Keratinocyte (primary cell): ENCODE measurements at regions not wholly inside any gene's neighbourhood (a gene's known extent, or its start where the extent isn't known, plus 50 kb on each side); places are given as distances from the start of the nearest gene placed in this dataset.

Experiments
- DNase-seq: peaks from one replicate; pipeline ENCODE4 v3.0.0-alpha.2; 2011; ENCODE audit warnings: low read depth, missing footprints, low spot score
- FAIRE-seq: peaks from 2 replicates; lab custom pipeline; 2011; peaks lifted over from hg19 to GRCh38; lab: Jason Lieb, UNC
- H2AFZ ChIP-seq: 2 replicates; pipeline ENCODE4 v1.6.0; 2012; ENCODE audit warnings: low read length, control low read depth, inconsistent platforms; ENCODE audit not compliant: control insufficient read depth
- H3K27ac ChIP-seq: 2 replicates; pipeline ENCODE4 v1.5.1; 2011; ENCODE audit warnings: low read length; ENCODE audit not compliant: control insufficient read depth, insufficient read depth
- H3K27me3 ChIP-seq: 3 replicates; pipeline ENCODE4 v1.6.0; 2011; ENCODE audit warnings: low read length; ENCODE audit not compliant: control insufficient read depth, insufficient read depth; ENCODE audit errors: extremely low read depth
- H3K36me3 ChIP-seq, 2 experiments: 2 replicates in 1 of 2; 3 replicates in 1 of 2; pipeline ENCODE4 v1.5.1; 2011; ENCODE audit warnings: low read length in 2 of 2, mild to moderate bottlenecking in 1 of 2; ENCODE audit not compliant: control insufficient read depth in 2 of 2, insufficient read depth in 2 of 2; ENCODE audit errors: extremely low read depth in 1 of 2
- H3K4me1 ChIP-seq: 3 replicates; pipeline ENCODE4 v1.5.1; 2011; ENCODE audit warnings: low read length; ENCODE audit not compliant: control insufficient read depth, insufficient read depth; ENCODE audit errors: extremely low read depth
- H3K4me2 ChIP-seq: 3 replicates; pipeline ENCODE4 v1.6.0; 2011; ENCODE audit warnings: low read depth, low read length; ENCODE audit not compliant: control insufficient read depth, insufficient read depth; ENCODE audit errors: extremely low read depth
- H3K4me3 ChIP-seq, 3 experiments: fragments of 200-600 bp in 1 of 3; sonication (generic) in 1 of 3; 2 replicates in 2 of 3; 3 replicates in 1 of 3; pipeline ENCODE4 v1.5.1; 2011 to 2016; ENCODE audit warnings: low read length in 3 of 3, mild to moderate bottlenecking in 3 of 3, control low read depth in 2 of 3, inconsistent platforms in 1 of 3, low read depth in 1 of 3, mixed read lengths in 1 of 3, mixed run types in 1 of 3, moderate library complexity in 1 of 3; ENCODE audit not compliant: control insufficient read depth in 2 of 3, insufficient read depth in 2 of 3; ENCODE audit errors: extremely low read depth in 1 of 3
- H3K79me2 ChIP-seq: 2 replicates; pipeline ENCODE4 v1.6.0; 2012; ENCODE audit warnings: low read length; ENCODE audit not compliant: control insufficient read depth, insufficient read depth
- H3K9ac ChIP-seq: 3 replicates; pipeline ENCODE4 v1.6.0; 2011; ENCODE audit warnings: low read length; ENCODE audit not compliant: control insufficient read depth, insufficient read depth; ENCODE audit errors: extremely low read depth
- H3K9me1 ChIP-seq: 3 replicates; pipeline ENCODE4 v1.6.0; 2011; ENCODE audit warnings: low read length; ENCODE audit not compliant: control insufficient read depth, insufficient read depth; ENCODE audit errors: extremely low read depth
- H3K9me3 ChIP-seq: 2 replicates; pipeline ENCODE4 v1.5.1; 2012; ENCODE audit warnings: low read depth, low read length; ENCODE audit not compliant: control insufficient read depth
- H4K20me1 ChIP-seq: 3 replicates; pipeline ENCODE4 v1.6.0; 2011; ENCODE audit warnings: low read length; ENCODE audit not compliant: control insufficient read depth, insufficient read depth; ENCODE audit errors: extremely low read depth
- CTCF ChIP-seq, 3 experiments: IDR thresholded peaks in 1 of 3; conservative IDR thresholded peaks in 1 of 3; optimal IDR thresholded peaks in 1 of 3; 2 replicates in 2 of 3; 3 replicates in 1 of 3; pipeline versions ENCODE3 to v1.5.1; 2011; ENCODE audit warnings: low read length in 3 of 3, mild to moderate bottlenecking in 3 of 3, moderate library complexity in 2 of 3, control low read depth in 1 of 3, inconsistent platforms in 1 of 3; ENCODE audit not compliant: insufficient read depth in 2 of 3; ENCODE audit errors: extremely low read depth in 1 of 3
- EZH2 ChIP-seq: IDR thresholded peaks from one replicate; pipeline ENCODE4 v1.6.1; 2012; ENCODE audit warnings: inconsistent platforms, mild to moderate bottlenecking, low read length, moderate library complexity
- dilution Hi-C: fragments of 300-500 bp; cut with MboI; formaldehyde crosslinking; loops from one replicate; pipeline ENCODE4 v1.7.0; 2020; ENCODE audit warnings: low sequenced_read_pairs; ENCODE audit not compliant: extremely low pct_ligation_motif_present

- Histone ChIP-seq H2AFZ (no peak overlapping the region), H3K9me3 (no peaks in the 10 kb centered on the region), H3K4me2 (no peak overlapping the region), H4K20me1 (no peaks in the 10 kb centered on the region), H3K4me1 (no peaks in the 10 kb centered on the region), H3K9ac (no peak overlapping the region), H3K36me3 (no peaks in the 10 kb centered on the region), H3K9me1 (no peaks in the 10 kb centered on the region), H3K27ac (no peak overlapping the region), H3K79me2 (no peaks in the 10 kb centered on the region), H3K4me3 (no peak overlapping the region), H3K27me3 (no peaks in the 10 kb centered on the region)
- no peak for DNase-seq
- dilution Hi-C loops: no loop called here
- no peak for FAIRE-seq
- TF ChIP-seq EZH2: no peak
- TF ChIP-seq CTCF (optimal IDR thresholded peaks at IDR 0.05 in 1 of 3, IDR thresholded peaks at IDR 0.05 in 1 of 3, conservative IDR thresholded peaks at IDR 0.05 in 1 of 3; ENCODE audit: extremely low read depth in 1 of 3, insufficient read depth in 2 of 3, low read length in 3 of 3): no peak
These were observed 355.0 kb downstream of the DRD1 start for GRCh38 chr5:175088963-175089362.

- H3K4me2 ChIP-seq: no peak overlapping the region
- TF ChIP-seq CTCF (optimal IDR thresholded peaks at IDR 0.05 in 1 of 3, IDR thresholded peaks at IDR 0.05 in 1 of 3, conservative IDR thresholded peaks at IDR 0.05 in 1 of 3; ENCODE audit: extremely low read depth in 1 of 3, insufficient read depth in 2 of 3, low read length in 3 of 3) (no peak), EZH2 (no peak)
- H3K27me3 ChIP-seq: no peaks in the 10 kb centered on the region
- no peaks in the 10 kb centered on the region for H3K9me3 ChIP-seq
- DNase-seq (no peak), FAIRE-seq (no peak)
- dilution Hi-C loops: no loop called here
- no peak overlapping the region for H2AFZ ChIP-seq
- H3K79me2 ChIP-seq: no peaks in the 10 kb centered on the region
- H3K9ac ChIP-seq: no peak overlapping the region
- H3K4me3 ChIP-seq: no peak overlapping the region
- H3K4me1 ChIP-seq: no peaks in the 10 kb centered on the region
- no peaks in the 10 kb centered on the region for H3K36me3 ChIP-seq
- no peaks in the 10 kb centered on the region for H3K9me1 ChIP-seq
- no peaks in the 10 kb centered on the region for H4K20me1 ChIP-seq
- H3K27ac ChIP-seq: no peak overlapping the region
These were observed 358.6 kb downstream of the MSX2 start for GRCh38 chr5:175082866-175083590.
